ENCODE measurements at regions not wholly inside any gene's neighbourhood (a gene's known extent, or its start where the extent isn't known, plus 50 kb on each side); places are given as distances from the start of the nearest gene placed in this dataset.

- DNase-seq (no peak), ATAC-seq (no peak)
- Mint-ChIP-seq H3K4me1 (no peaks in the 10 kb centered on the region), H3K4me3 (no peak overlapping the region), H3K27me3 (peaks cover 3% of the 10 kb centered on the region), H3K9me3 (peaks cover 0 to 7% of the 10 kb centered on the region in 2 donors), H3K27ac (no peak overlapping the region)
Measured at GRCh38 chr2:147099845-147100244, 745.0 kb upstream of the ACVR2A start.

- ATAC-seq (no peak), DNase-seq (no peak)
- Mint-ChIP-seq H3K4me3 (no peak overlapping the region), H3K4me1 (no peaks in the 10 kb centered on the region), H3K27me3 (peaks cover 9% of the 10 kb centered on the region), H3K27ac (no peak overlapping the region), H3K9me3 (no peaks in the 10 kb centered on the region)
Measured at GRCh38 chr2:147098940-147099339, 745.9 kb upstream of the ACVR2A start.

GRCh38 chr2:147097747-147098146 is 747.1 kb upstream of the ACVR2A start:
- no peak overlapping the region for H3K27ac Mint-ChIP-seq
- no peaks in the 10 kb centered on the region for H3K4me1 Mint-ChIP-seq
- DNase-seq, result no peak
- no peak overlapping the region for H3K4me3 Mint-ChIP-seq
- ATAC-seq, result no peak
- H3K27me3 Mint-ChIP-seq, result peaks cover 9% of the 10 kb centered on the region
- H3K9me3 Mint-ChIP-seq, result no peaks in the 10 kb centered on the region

- ATAC-seq (no peak), DNase-seq (no peak)
- H3K27me3 Mint-ChIP-seq, result peaks cover 9% of the 10 kb centered on the region
- H3K4me1 Mint-ChIP-seq, result no peaks in the 10 kb centered on the region
- no peak overlapping the region for H3K4me3 Mint-ChIP-seq
- no peaks in the 10 kb centered on the region for H3K9me3 Mint-ChIP-seq
- H3K27ac Mint-ChIP-seq, result no peak overlapping the region
Measured at GRCh38 chr2:147096671-147097070, 748.2 kb upstream of the ACVR2A start.

GRCh38 chr2:147095376-147095775 is 749.5 kb upstream of the ACVR2A start:
- no peaks in the 10 kb centered on the region for H3K9me3 Mint-ChIP-seq
- H3K27me3 Mint-ChIP-seq, result peaks cover 9% of the 10 kb centered on the region

GRCh38 chr2:147094077-147094476 is 750.8 kb upstream of the ACVR2A start:
- DNase-seq, result no peak
- H3K4me3 Mint-ChIP-seq, result no peak overlapping the region
- peaks cover 9% of the 10 kb centered on the region for H3K27me3 Mint-ChIP-seq
- H3K27ac Mint-ChIP-seq, result no peak overlapping the region
- H3K9me3 Mint-ChIP-seq, result no peaks in the 10 kb centered on the region
- no peak for ATAC-seq
- H3K4me1 Mint-ChIP-seq, result no peaks in the 10 kb centered on the region

More at GRCh38 chr2:147095376-147095775, 749.5 kb upstream of the ACVR2A start:
- no peaks in the 10 kb centered on the region for H3K4me1 Mint-ChIP-seq
- DNase-seq, result no peak
- H3K27ac Mint-ChIP-seq, result no peak overlapping the region
- no peak overlapping the region for H3K4me3 Mint-ChIP-seq
- no peak for ATAC-seq

GRCh38 chr2:147092266-147092665 is 752.6 kb upstream of the ACVR2A start:
- peaks cover 9% of the 10 kb centered on the region for H3K27me3 Mint-ChIP-seq
- no peaks in the 10 kb centered on the region for H3K4me1 Mint-ChIP-seq
- H3K4me3 Mint-ChIP-seq, result no peak overlapping the region
- H3K27ac Mint-ChIP-seq, result no peak overlapping the region
- ATAC-seq (no peak), DNase-seq (no peak)
- H3K9me3 Mint-ChIP-seq, result no peaks in the 10 kb centered on the region

GRCh38 chr2:147091448-147091847 is 753.4 kb upstream of the ACVR2A start:
- ATAC-seq (no peak), DNase-seq (no peak)
- Mint-ChIP-seq H3K27me3 (peaks cover 17% of the 10 kb centered on the region), H3K27ac (no peak overlapping the region), H3K9me3 (no peaks in the 10 kb centered on the region), H3K4me1 (no peaks in the 10 kb centered on the region), H3K4me3 (no peak overlapping the region)

GRCh38 chr2:147088871-147089270 is 756.0 kb upstream of the ACVR2A start:
- Mint-ChIP-seq H3K27me3 (peaks cover 8% of the 10 kb centered on the region), H3K9me3 (no peaks in the 10 kb centered on the region), H3K27ac (no peak overlapping the region), H3K4me3 (no peak overlapping the region), H3K4me1 (no peaks in the 10 kb centered on the region)
- ATAC-seq, result no peak
- DNase-seq, result no peak

- peaks cover 8% of the 10 kb centered on the region for H3K27me3 Mint-ChIP-seq
- H3K4me3 Mint-ChIP-seq, result no peak overlapping the region
- no peak for ATAC-seq
- H3K27ac Mint-ChIP-seq, result no peak overlapping the region
- no peaks in the 10 kb centered on the region for H3K4me1 Mint-ChIP-seq
- no peak for DNase-seq
- H3K9me3 Mint-ChIP-seq, result no peaks in the 10 kb centered on the region
Measured at GRCh38 chr2:147086715-147087114, 758.1 kb upstream of the ACVR2A start.

- ATAC-seq, result no peak
- H3K4me1 Mint-ChIP-seq, result no peaks in the 10 kb centered on the region
- H3K27me3 Mint-ChIP-seq, result peaks cover 8% of the 10 kb centered on the region
Measured at GRCh38 chr2:147083664-147084063, 761.2 kb upstream of the ACVR2A start.

GRCh38 chr2:147082850-147083522 is 761.8 kb upstream of the ACVR2A start:
- DNase-seq (peak; percentile 20 to 30), ATAC-seq (no peak)
- Mint-ChIP-seq H3K27me3 (peaks cover 8% of the 10 kb centered on the region), H3K4me1 (no peaks in the 10 kb centered on the region), H3K9me3 (no peaks in the 10 kb centered on the region), H3K27ac (no peak overlapping the region), H3K4me3 (no peak overlapping the region)

More at GRCh38 chr2:147083664-147084063, 761.2 kb upstream of the ACVR2A start:
- H3K27ac Mint-ChIP-seq, result no peak overlapping the region
- H3K4me3 Mint-ChIP-seq, result no peak overlapping the region
- no peak for DNase-seq
- no peaks in the 10 kb centered on the region for H3K9me3 Mint-ChIP-seq

GRCh38 chr2:147081831-147082230 is 763.0 kb upstream of the ACVR2A start:
- Mint-ChIP-seq H3K27me3 (peaks cover 15% of the 10 kb centered on the region), H3K27ac (no peak overlapping the region), H3K9me3 (no peaks in the 10 kb centered on the region), H3K4me1 (no peaks in the 10 kb centered on the region), H3K4me3 (no peak overlapping the region)
- ATAC-seq, result no peak
- no peak for DNase-seq

- no peak overlapping the region for H3K4me3 Mint-ChIP-seq
- H3K27ac Mint-ChIP-seq, result no peak overlapping the region
- DNase-seq, result no peak
- H3K27me3 Mint-ChIP-seq, result peaks cover 14% of the 10 kb centered on the region
- ATAC-seq, result no peak
- H3K9me3 Mint-ChIP-seq, result no peaks in the 10 kb centered on the region
- H3K4me1 Mint-ChIP-seq, result no peaks in the 10 kb centered on the region
Measured at GRCh38 chr2:147076634-147077033, 768.2 kb upstream of the ACVR2A start.

- peaks cover 0 to 5% of the 10 kb centered on the region in 2 donors for H3K9me3 Mint-ChIP-seq
- H3K4me3 Mint-ChIP-seq, result no peak overlapping the region
- peaks cover 8% of the 10 kb centered on the region for H3K27me3 Mint-ChIP-seq
- no peaks in the 10 kb centered on the region for H3K4me1 Mint-ChIP-seq
- DNase-seq (no peak), ATAC-seq (no peak)
- no peak overlapping the region for H3K27ac Mint-ChIP-seq
Measured at GRCh38 chr2:147068071-147068470, 776.8 kb upstream of the ACVR2A start.

- peaks cover 0 to 5% of the 10 kb centered on the region in 2 donors for H3K9me3 Mint-ChIP-seq
- peaks cover 8% of the 10 kb centered on the region for H3K27me3 Mint-ChIP-seq
- no peak overlapping the region for H3K4me3 Mint-ChIP-seq
- DNase-seq (no peak), ATAC-seq (no peak)
- no peaks in the 10 kb centered on the region for H3K4me1 Mint-ChIP-seq
- H3K27ac Mint-ChIP-seq, result no peak overlapping the region
Measured at GRCh38 chr2:147067136-147067535, 777.7 kb upstream of the ACVR2A start.

- Mint-ChIP-seq H3K27ac (no peak overlapping the region), H3K27me3 (peaks cover 30% of the 10 kb centered on the region), H3K4me3 (no peak overlapping the region), H3K4me1 (no peaks in the 10 kb centered on the region), H3K9me3 (no peaks in the 10 kb centered on the region)
- no peak for DNase-seq
- no peak for ATAC-seq
Measured at GRCh38 chr2:147062073-147062472, 782.8 kb upstream of the ACVR2A start.
